Activated T-helper 1 cell treated with anti-CD3 and anti-CD28 coated beads, Interleukin-12 subunit alpha, Interleukin-12 subunit beta, Interleukin-2, Interleukin-4 antibody, amounts not matched to agents 30 ng/mL and 10 ng/mL and 1 ng/mL, durations not matched to agents 14 hours and 24 hours and 36 hours (primary cell): ENCODE measurements at regions not wholly inside any gene's neighbourhood (a gene's known extent, or its start where the extent isn't known, plus 50 kb on each side); places are given as distances from the start of the nearest gene placed in this dataset.

Source experiments
- DNase-seq: peaks from one replicate; pipeline ENCODE4 v3.0.0; 2021; ENCODE audit warnings: low spot score
- H3K27ac Mint-ChIP-seq: one replicate; pipeline ENCODE4 v1.8.0; 2021; ENCODE audit warnings: mild to moderate bottlenecking, mixed read lengths
- H3K27me3 Mint-ChIP-seq: one replicate; pipeline ENCODE4 v1.8.0; 2022; ENCODE audit warnings: mild to moderate bottlenecking, moderate library complexity, mixed read lengths; ENCODE audit not compliant: insufficient read depth
- H3K36me3 Mint-ChIP-seq: one replicate; pipeline ENCODE4 v1.8.0; 2021; ENCODE audit warnings: low read depth, mixed read lengths
- H3K4me1 Mint-ChIP-seq: one replicate; pipeline ENCODE4 v1.8.0; 2021; ENCODE audit warnings: low read depth, mixed read lengths
- H3K4me3 Mint-ChIP-seq: one replicate; pipeline ENCODE4 v1.8.0; 2021; ENCODE audit warnings: mild to moderate bottlenecking, moderate library complexity, mixed read lengths
- H3K9me3 Mint-ChIP-seq: one replicate; pipeline ENCODE4 v1.8.0; 2021; ENCODE audit warnings: mixed read lengths
- intact Hi-C: fragments of 100-400 bp; cut with micrococcal nuclease; formaldehyde crosslinking; loops from one replicate; pipeline ENCODE4 v1.15.1; 2024

DNA sequence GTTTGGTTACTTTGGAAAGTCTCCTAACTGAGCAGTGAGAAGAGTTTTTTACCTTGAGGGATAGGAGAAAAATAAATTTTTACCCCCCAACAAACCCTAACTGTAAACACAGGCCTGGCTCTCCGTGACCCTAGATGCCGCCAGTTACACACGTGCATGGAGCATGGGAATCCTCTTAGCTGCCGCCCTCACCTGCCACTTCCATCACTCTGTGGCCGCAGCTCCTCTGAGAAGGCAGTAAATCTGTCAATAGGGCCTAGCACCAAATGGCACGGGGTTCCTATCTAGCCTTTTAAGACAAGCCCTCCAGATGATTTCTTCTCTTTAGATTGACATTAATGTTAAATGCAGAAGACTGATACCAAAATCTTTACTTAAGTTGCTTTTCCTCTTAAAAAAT is 330.3 kb upstream of the FAM241A start:
- DNase-seq, result no peak

DNA sequence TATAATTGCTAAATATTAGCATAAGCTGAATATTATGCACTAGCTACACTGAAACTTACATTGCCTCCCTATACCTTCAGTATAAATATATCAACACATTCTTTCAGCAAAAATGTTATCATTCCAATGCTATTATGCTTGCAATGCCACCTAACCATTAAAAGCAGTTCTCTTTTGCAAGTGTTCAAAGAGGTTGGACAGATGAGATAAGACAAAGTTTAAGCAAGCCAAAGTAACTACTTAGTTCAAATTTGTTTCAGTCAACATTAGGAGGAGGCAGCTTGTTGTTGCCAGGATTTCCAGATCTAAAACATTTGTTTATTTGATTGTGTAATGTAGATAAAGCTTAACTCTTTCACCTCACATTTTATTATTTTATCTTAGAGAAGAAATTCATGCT is 323.9 kb upstream of the FAM241A start:
- intact Hi-C loops, result no loop called here
- Mint-ChIP-seq H3K27ac (no peak overlapping the region), H3K36me3 (no peaks in the 10 kb centered on the region), H3K4me1 (no peaks in the 10 kb centered on the region), H3K4me3 (no peak overlapping the region), H3K9me3 (no peaks in the 10 kb centered on the region), H3K27me3 (no peaks in the 10 kb centered on the region)
- no peak for DNase-seq

More for the DNA sequence above, 330.3 kb upstream of the FAM241A start:
- Mint-ChIP-seq H3K36me3 (no peaks in the 10 kb centered on the region), H3K9me3 (no peaks in the 10 kb centered on the region), H3K27ac (no peak overlapping the region), H3K4me1 (peaks cover 5% of the 10 kb centered on the region), H3K27me3 (no peaks in the 10 kb centered on the region), H3K4me3 (no peak overlapping the region)
- intact Hi-C loops, result no loop called here

DNA sequence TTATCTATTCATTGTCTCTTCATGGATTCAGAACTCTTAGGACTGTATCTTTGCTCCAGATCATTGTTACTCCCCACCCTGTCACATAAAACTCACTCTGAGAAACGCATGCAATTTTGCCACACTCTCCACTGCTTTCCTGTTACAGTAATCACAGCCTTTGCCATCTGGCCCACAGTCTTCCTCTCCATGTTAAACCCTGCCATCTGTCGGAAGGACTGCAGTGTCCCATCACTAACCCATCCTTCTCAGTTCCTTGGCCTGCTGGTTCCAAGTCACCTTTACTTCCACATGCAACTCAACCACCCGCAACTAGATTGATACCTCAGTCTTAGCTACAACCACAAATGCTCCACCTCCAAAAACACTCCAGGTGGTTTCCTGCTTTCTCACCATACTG is 308.7 kb upstream of the FAM241A start:
- H3K36me3 Mint-ChIP-seq, result no peaks in the 10 kb centered on the region
- DNase-seq, result no peak
- intact Hi-C loops, result no loop called here
- no peaks in the 10 kb centered on the region for H3K4me1 Mint-ChIP-seq
- no peaks in the 10 kb centered on the region for H3K9me3 Mint-ChIP-seq
- no peak overlapping the region for H3K27ac Mint-ChIP-seq
- no peak overlapping the region for H3K4me3 Mint-ChIP-seq
- no peaks in the 10 kb centered on the region for H3K27me3 Mint-ChIP-seq

- Mint-ChIP-seq H3K9me3 (no peaks in the 10 kb centered on the region), H3K36me3 (no peaks in the 10 kb centered on the region), H3K27me3 (no peaks in the 10 kb centered on the region), H3K27ac (no peak overlapping the region), H3K4me3 (no peak overlapping the region), H3K4me1 (no peaks in the 10 kb centered on the region)
- no peak for DNase-seq
- intact Hi-C loops, result no loop called here
Observed at GRCh38 chr4:111837761-111838160, 307.5 kb upstream of the FAM241A start.

GRCh38 chr4:111838406-111838930 is 306.8 kb upstream of the FAM241A start:
- intact Hi-C loops, result no loop called here
- no peaks in the 10 kb centered on the region for H3K36me3 Mint-ChIP-seq
- no peaks in the 10 kb centered on the region for H3K9me3 Mint-ChIP-seq
- no peaks in the 10 kb centered on the region for H3K4me1 Mint-ChIP-seq
- no peak overlapping the region for H3K4me3 Mint-ChIP-seq
- DNase-seq, result no peak
- H3K27me3 Mint-ChIP-seq, result no peaks in the 10 kb centered on the region
- no peak overlapping the region for H3K27ac Mint-ChIP-seq

DNA sequence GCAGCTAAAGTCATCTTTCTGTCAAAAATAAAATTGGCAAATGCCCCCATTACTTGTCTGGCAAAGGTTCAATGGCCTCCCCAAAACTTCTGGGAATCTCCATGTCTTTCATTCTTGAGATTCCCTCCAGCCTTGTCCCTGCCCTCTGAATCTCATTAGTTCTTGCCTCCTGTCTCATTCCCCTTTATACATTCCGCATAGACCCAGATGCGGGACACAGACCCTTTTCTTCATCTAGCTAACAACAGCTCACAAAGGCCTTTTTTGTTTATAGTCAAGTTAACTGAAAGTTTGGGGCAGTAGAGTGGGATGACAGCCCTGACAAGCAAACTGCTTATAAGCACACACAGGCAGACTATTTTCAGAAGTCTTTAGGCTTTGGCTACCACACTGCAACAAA is 306.1 kb upstream of the FAM241A start:
- no peak overlapping the region for H3K4me3 Mint-ChIP-seq
- no peaks in the 10 kb centered on the region for H3K4me1 Mint-ChIP-seq
- H3K9me3 Mint-ChIP-seq, result no peaks in the 10 kb centered on the region
- no peak overlapping the region for H3K27ac Mint-ChIP-seq
- H3K36me3 Mint-ChIP-seq, result no peaks in the 10 kb centered on the region
- DNase-seq, result no peak
- intact Hi-C loops, result no loop called here
- no peaks in the 10 kb centered on the region for H3K27me3 Mint-ChIP-seq

DNA sequence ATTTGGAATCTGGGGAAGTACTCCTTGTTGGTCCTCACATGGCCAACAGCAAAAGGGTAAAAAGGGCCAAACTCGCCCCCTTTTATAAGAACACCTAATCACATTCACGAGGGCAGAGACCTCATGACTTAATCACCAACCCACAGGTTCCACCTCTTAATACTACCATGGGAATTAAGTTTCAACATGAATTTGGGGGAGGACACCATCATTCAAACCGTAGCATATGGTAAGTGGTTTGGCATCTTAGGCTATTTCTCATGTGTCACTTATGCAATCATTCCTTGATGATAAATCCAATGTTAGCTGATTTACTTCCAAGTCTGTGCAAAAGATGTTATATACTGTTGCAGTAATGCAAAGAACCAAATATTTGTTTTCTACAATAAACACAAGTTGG is 302.9 kb upstream of the FAM241A start:
- H3K27me3 Mint-ChIP-seq, result no peaks in the 10 kb centered on the region
- H3K4me3 Mint-ChIP-seq, result no peak overlapping the region
- no peaks in the 10 kb centered on the region for H3K36me3 Mint-ChIP-seq
- no peak for DNase-seq
- H3K4me1 Mint-ChIP-seq, result no peaks in the 10 kb centered on the region
- no peaks in the 10 kb centered on the region for H3K9me3 Mint-ChIP-seq
- intact Hi-C loops, result no loop called here
- no peak overlapping the region for H3K27ac Mint-ChIP-seq

DNA sequence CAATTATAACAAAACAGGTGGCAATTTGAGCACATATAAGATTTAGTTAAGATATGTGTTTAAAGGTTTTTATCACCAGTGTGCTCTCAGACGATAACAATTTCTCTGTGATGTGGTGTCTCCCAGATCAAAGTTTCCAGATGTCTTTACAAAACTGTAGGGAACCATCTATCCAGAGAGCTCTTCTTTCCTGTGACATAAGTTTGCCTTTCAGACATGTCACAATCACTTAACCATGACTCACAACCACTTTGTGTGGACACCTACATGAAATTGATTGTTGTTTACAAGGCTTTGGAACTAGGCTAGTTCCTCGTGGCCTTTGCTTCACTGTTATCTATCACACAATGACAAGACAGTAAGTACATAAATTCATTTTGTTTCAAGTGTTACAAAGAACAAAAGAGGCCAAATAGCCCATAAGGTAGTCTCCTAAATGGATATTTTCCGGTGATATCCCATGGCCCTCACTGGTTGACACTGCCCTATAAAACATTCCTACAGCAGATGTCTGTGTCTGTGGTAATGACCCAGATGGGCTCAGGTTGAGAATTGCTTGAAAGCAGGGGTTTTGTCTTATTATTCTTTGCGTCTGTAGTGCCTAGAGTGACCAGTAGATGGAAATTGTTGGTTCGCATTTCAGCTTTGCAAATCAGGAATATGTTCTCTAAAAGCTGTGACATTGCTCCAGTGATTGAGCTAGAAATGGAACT is 297.8 kb upstream of the FAM241A start:
- peaks cover 4% of the 10 kb centered on the region for H3K27me3 Mint-ChIP-seq
- no peaks in the 10 kb centered on the region for H3K9me3 Mint-ChIP-seq
- DNase-seq, result no peak
- H3K4me3 Mint-ChIP-seq, result no peak overlapping the region
- H3K4me1 Mint-ChIP-seq, result no peaks in the 10 kb centered on the region
- intact Hi-C loops, result no loop called here
- no peaks in the 10 kb centered on the region for H3K36me3 Mint-ChIP-seq
- H3K27ac Mint-ChIP-seq, result no peak overlapping the region

DNA sequence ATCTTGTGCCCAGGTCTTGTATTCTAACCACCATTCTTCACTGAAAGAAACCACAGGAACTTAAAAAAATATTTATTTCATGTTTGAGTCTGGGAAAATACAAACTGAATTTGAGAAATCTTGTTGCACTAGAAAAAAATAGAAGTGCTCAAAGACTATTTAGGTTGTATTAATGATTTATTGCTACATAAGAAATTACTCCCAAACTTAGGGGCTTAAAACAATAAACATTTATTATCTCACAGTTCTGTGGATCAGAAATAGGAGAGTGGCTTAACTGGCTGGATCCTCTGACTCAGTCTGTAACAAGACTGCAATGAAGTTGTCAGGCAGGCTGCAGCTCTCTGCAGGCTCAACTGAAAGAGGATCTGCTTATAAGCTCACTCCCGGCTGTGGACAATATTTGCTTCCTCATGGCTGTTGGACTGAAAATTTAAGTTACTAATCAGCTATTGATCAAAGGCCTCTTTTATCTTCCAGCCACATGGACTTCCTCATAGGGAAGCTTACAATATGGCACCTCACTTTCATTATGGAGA is 295.4 kb upstream of the FAM241A start:
- H3K4me1 Mint-ChIP-seq, result no peaks in the 10 kb centered on the region
- intact Hi-C loops, result loop anchor here (5.0 to 10.0 kb wide), 2 partner anchors 185 to 1853 kb away; no protein-coding TSS in a partner anchor
- H3K27me3 Mint-ChIP-seq, result peaks cover 4% of the 10 kb centered on the region
- H3K36me3 Mint-ChIP-seq, result no peaks in the 10 kb centered on the region
- no peaks in the 10 kb centered on the region for H3K9me3 Mint-ChIP-seq
- no peak overlapping the region for H3K27ac Mint-ChIP-seq
- no peak overlapping the region for H3K4me3 Mint-ChIP-seq
- no peak for DNase-seq

DNA sequence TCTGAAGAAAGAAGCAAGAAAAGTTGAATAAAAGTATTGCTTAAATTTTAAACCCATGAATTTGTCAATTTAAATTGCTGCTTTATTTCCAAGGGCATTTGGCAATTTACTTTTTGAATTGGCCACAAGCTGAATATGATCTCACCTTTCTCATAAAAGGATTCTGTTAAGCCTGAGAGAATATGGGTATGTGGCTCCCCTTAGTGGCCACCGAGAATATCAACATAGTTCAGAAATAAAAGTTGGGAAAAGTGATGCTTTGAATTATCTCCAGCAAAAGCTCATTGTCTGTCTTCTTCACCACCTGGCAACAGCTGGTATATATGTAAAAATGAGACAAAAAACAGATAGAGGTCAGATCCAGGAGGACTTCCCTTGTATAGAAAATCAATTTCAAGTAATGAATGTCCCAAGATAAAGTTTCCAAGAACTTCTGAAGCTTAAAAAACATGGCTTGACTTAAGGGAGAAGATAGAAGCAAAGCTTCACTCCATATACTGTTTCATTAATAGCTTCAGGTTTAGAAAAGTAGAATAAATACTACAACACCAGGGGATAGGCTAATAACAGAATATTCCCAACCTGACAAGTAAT is 290.7 kb upstream of the FAM241A start:
- Mint-ChIP-seq H3K27ac (no peak overlapping the region), H3K9me3 (no peaks in the 10 kb centered on the region), H3K4me1 (no peaks in the 10 kb centered on the region), H3K36me3 (no peaks in the 10 kb centered on the region), H3K4me3 (no peak overlapping the region), H3K27me3 (peaks cover 4% of the 10 kb centered on the region)
- no peak for DNase-seq
- intact Hi-C loops, result loop anchor here (1.0 to 10.0 kb wide), 3 partner anchors 180 to 1857 kb away; no protein-coding TSS in a partner anchor

GRCh38 chr4:111855308-111855707 is 289.9 kb upstream of the FAM241A start:
- Mint-ChIP-seq H3K27ac (no peak overlapping the region), H3K27me3 (no peaks in the 10 kb centered on the region), H3K36me3 (no peaks in the 10 kb centered on the region), H3K4me1 (no peaks in the 10 kb centered on the region), H3K4me3 (no peak overlapping the region), H3K9me3 (no peaks in the 10 kb centered on the region)
- DNase-seq, result no peak
- intact Hi-C loops, result loop anchor here (10.0 kb wide), 1 partner anchor 179 kb away; no protein-coding TSS in a partner anchor

DNA sequence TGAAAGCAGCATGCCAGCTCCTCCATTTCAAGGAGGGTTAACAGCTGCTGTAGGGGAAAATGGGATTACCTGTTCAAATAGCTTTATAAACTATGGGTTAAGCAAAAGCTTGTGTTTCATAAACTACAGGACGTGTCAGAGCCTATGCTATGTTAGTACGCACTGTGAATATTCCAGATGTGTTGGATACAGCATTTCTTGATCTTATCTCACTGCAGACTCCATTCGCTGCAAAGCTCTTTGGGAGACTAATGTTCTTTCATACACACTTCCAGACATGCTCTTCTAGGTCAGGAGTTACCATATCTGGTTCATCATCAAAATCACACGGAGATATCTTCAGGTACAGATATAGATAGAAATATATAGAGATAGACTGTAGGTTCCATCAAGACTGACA is 281.2 kb upstream of the FAM241A start:
- no peaks in the 10 kb centered on the region for H3K4me1 Mint-ChIP-seq
- DNase-seq, result no peak
- H3K36me3 Mint-ChIP-seq, result no peaks in the 10 kb centered on the region
- no peak overlapping the region for H3K4me3 Mint-ChIP-seq
- peaks cover 4% of the 10 kb centered on the region for H3K27me3 Mint-ChIP-seq
- no peaks in the 10 kb centered on the region for H3K9me3 Mint-ChIP-seq
- intact Hi-C loops, result no loop called here
- no peak overlapping the region for H3K27ac Mint-ChIP-seq

DNA sequence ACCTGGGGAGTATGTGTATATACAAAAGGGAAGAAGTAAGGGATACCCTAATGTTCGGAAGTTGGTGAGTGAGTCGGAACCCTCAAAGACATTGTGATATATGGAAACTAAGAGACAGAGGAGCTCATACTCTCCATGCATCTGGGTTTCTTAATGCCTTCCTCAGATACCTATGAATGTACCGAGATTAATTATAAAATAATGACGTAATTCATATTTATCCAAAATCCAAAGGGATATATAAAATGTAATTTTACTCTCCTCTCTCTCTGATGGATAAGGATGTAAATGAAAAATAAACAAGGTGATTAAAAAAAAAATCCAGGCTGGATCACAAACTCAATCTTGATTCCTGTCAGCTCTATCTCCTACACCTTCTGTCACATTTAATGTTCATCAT is 275.9 kb upstream of the FAM241A start:
- intact Hi-C loops, result no loop called here
- DNase-seq, result no peak
- H3K36me3 Mint-ChIP-seq, result no peaks in the 10 kb centered on the region
- no peak overlapping the region for H3K4me3 Mint-ChIP-seq
- H3K4me1 Mint-ChIP-seq, result no peaks in the 10 kb centered on the region
- no peak overlapping the region for H3K27ac Mint-ChIP-seq
- H3K27me3 Mint-ChIP-seq, result no peaks in the 10 kb centered on the region
- H3K9me3 Mint-ChIP-seq, result no peaks in the 10 kb centered on the region
